Cerebellar nuclear complex (tissue), 1 donor: ENCODE measurements at regions not wholly inside any gene's neighbourhood (a gene's known extent, or its start where the extent isn't known, plus 50 kb on each side); places are given as distances from the start of the nearest gene placed in this dataset.

ENCODE experiments used
- DNase-seq, 2 experiments: peaks; one replicate each; lab custom pipeline; 2025; lab: John Stamatoyannopoulos, UW

GRCh38 chr11:27193434-27194225 is 153.0 kb downstream of the BBOX1 start:
- DNase-seq, result no peak

- no peak for DNase-seq
Measured at GRCh38 chr11:27192184-27192583, 151.6 kb downstream of the BBOX1 start.

- DNase-seq, result no peak
Measured at GRCh38 chr11:27191639-27192038, 151.0 kb downstream of the BBOX1 start.

GRCh38 chr11:27188696-27189095 is 148.1 kb downstream of the BBOX1 start:
- DNase-seq, result no peak

GRCh38 chr11:27187848-27188621 is 147.4 kb downstream of the BBOX1 start:
- DNase-seq, result no peak

GRCh38 chr11:27187075-27187847 is 146.6 kb downstream of the BBOX1 start:
- DNase-seq, result no peak

- DNase-seq, result no peak
Measured at GRCh38 chr11:27186580-27186979, 146.0 kb downstream of the BBOX1 start.

- DNase-seq, result no peak
Measured at GRCh38 chr11:27184458-27185312, 144.1 kb downstream of the BBOX1 start.

GRCh38 chr11:27183672-27184457 is 143.2 kb downstream of the BBOX1 start:
- peak; percentile 8 to 32 for DNase-seq

- no peak for DNase-seq
Measured at GRCh38 chr11:27179334-27179733, 138.7 kb downstream of the BBOX1 start.

GRCh38 chr11:27178859-27179258 is 138.2 kb downstream of the BBOX1 start:
- no peak for DNase-seq
